Body of pancreas (tissue), 4 donors: ENCODE measurements at regions not wholly inside any gene's neighbourhood (a gene's known extent, or its start where the extent isn't known, plus 50 kb on each side); places are given as distances from the start of the nearest gene placed in this dataset.

Experiments used
- ATAC-seq: fragments of 150-250 bp; one replicate; pipeline ENCODE4 v1.9.1; 2016
- DNase-seq, 4 donors: peaks; one replicate each; pipeline ENCODE4 v3.0.0-alpha.2; 2019
- H3K27ac ChIP-seq, 4 donors: fragments of 200-600 bp; sonication (generic); 1 replicate in 3 of 4; 2 replicates in 1 of 4; pipeline versions ENCODE4 v1.5.1 to v1.6.1; 2016 to 2019; ENCODE audit warnings: mild to moderate bottlenecking in 1 of 4, mixed read lengths in 1 of 4, moderate library complexity in 1 of 4
- H3K27me3 ChIP-seq, 2 donors: fragments of 200-600 bp; sonication (generic); one replicate each; pipeline ENCODE4 v1.6.0; 2016; ENCODE audit warnings: mild to moderate bottlenecking in 1 of 2
- H3K36me3 ChIP-seq, 2 donors: fragments of 200-600 bp; sonication (generic); replicated peaks in 1 of 2; 2 replicates each; pipeline ENCODE4 v1.5.1; 2016; ENCODE audit warnings: low read depth in 2 of 2; ENCODE audit not compliant: insufficient read depth in 1 of 2
- H3K4me1 ChIP-seq: fragments of 200-600 bp; sonication (generic); one replicate; pipeline ENCODE4 v1.6.0; 2016
- H3K4me3 ChIP-seq, 2 donors: fragments of 200-600 bp; sonication (generic); 1 replicate in 1 of 2; 2 replicates in 1 of 2; pipeline ENCODE4 v1.5.1; 2016 to 2019
- H3K9me3 ChIP-seq, 3 donors: fragments of 200-600 bp; sonication (generic); 1 replicate in 2 of 3; 2 replicates in 1 of 3; pipeline ENCODE4 v1.5.1; 2016
- POLR2A ChIP-seq, 3 donors: fragments of 450-650 bp; IDR thresholded peaks; one replicate each; pipeline ENCODE4 v1.6.1; 2016; ENCODE audit warnings: antibody characterized with exemption in 3 of 3, mild to moderate bottlenecking in 2 of 3
- WGBS, 2 donors: methylation state at CpG; one replicate each; pipeline ENCODE4 v1.1.5; 2017; 5-methylcytosine and 5-hydroxymethylcytosine counted together
- intact Hi-C: fragments of 100-400 bp; cut with DNase I; formaldehyde crosslinking; loops from one replicate; pipeline ENCODE4 v1.15.1; 2023
- TF ChIP-seq, protein P1 (sequence below), 7 experiments: fragments of 450-650 bp in 4 of 7; fragments of 200-600 bp in 3 of 7; sonication (generic) in 3 of 7; IDR thresholded peaks; one replicate each; pipeline ENCODE4 v1.5.1; 2016 to 2019; ENCODE audit warnings: antibody characterized with exemption in 7 of 7

GRCh38 chr3:177286034-177286433 lies 88.8 kb upstream of the TBL1XR1 start:
- H3K4me3 ChIP-seq: no peak overlapping the region
- H3K36me3 ChIP-seq: no peaks in the 10 kb centered on the region
- H3K4me1 ChIP-seq: no peaks in the 10 kb centered on the region
- no peaks in the 10 kb centered on the region for H3K9me3 ChIP-seq
- no peak overlapping the region for H3K27ac ChIP-seq
- DNase-seq (no peak), ATAC-seq (no peak)
- intact Hi-C loops: no loop called here
- 86 to 100% methylated on average over 2 of the region's 2 CpGs for WGBS, 2 donors
- H3K27me3 ChIP-seq: no peaks in the 10 kb centered on the region
- TF ChIP-seq, protein P1, sequence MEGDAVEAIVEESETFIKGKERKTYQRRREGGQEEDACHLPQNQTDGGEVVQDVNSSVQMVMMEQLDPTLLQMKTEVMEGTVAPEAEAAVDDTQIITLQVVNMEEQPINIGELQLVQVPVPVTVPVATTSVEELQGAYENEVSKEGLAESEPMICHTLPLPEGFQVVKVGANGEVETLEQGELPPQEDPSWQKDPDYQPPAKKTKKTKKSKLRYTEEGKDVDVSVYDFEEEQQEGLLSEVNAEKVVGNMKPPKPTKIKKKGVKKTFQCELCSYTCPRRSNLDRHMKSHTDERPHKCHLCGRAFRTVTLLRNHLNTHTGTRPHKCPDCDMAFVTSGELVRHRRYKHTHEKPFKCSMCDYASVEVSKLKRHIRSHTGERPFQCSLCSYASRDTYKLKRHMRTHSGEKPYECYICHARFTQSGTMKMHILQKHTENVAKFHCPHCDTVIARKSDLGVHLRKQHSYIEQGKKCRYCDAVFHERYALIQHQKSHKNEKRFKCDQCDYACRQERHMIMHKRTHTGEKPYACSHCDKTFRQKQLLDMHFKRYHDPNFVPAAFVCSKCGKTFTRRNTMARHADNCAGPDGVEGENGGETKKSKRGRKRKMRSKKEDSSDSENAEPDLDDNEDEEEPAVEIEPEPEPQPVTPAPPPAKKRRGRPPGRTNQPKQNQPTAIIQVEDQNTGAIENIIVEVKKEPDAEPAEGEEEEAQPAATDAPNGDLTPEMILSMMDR (IDR thresholded peaks at IDR 0.05): no peak
- TF ChIP-seq POLR2A (IDR thresholded peaks at IDR 0.05): no peak

DNA sequence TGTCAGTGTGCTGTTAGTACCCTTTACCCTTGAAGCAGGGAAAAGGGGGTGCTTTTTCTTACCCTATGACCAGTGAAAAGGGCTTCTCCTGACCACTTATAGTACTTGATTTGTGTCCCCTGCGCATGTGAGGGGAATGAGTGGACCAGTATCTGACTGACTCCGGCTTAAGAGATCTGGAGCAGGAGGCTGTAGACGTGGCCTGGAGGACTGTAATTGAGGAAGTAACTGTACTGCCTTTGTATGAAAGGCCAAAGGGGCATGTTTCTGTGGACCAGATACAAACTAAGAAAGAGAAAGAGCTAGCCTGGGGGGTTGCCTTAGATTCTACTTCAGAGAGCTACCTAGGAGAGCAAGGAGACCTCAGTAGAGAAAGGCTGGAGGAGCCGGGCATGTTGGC lies 89.9 kb upstream of the TBL1XR1 start:
- no peak for TF ChIP-seq POLR2A (IDR thresholded peaks at IDR 0.05)
- TF ChIP-seq, protein P1 (IDR thresholded peaks at IDR 0.05): no peak
- 77 to 100% methylated on average over 4 of the region's 4 CpGs for WGBS, 2 donors
- Histone ChIP-seq H3K4me1 (no peaks in the 10 kb centered on the region), H3K27ac (no peak overlapping the region), H3K4me3 (no peak overlapping the region), H3K9me3 (no peaks in the 10 kb centered on the region), H3K27me3 (no peaks in the 10 kb centered on the region), H3K36me3 (no peaks in the 10 kb centered on the region)
- intact Hi-C loops: no loop called here
- DNase-seq (no peak), ATAC-seq (no peak)

- no peak for TF ChIP-seq POLR2A (IDR thresholded peaks at IDR 0.05)
- TF ChIP-seq, protein P1 (IDR thresholded peaks at IDR 0.05): no peak
- intact Hi-C loops: no loop called here
- Histone ChIP-seq H3K36me3 (no peaks in the 10 kb centered on the region), H3K27me3 (no peaks in the 10 kb centered on the region), H3K9me3 (no peaks in the 10 kb centered on the region), H3K27ac (no peak overlapping the region), H3K4me1 (no peaks in the 10 kb centered on the region), H3K4me3 (no peak overlapping the region)
- DNase-seq: peak in 2 of 4 donors; percentile 8 to 28
- no peak for ATAC-seq
- WGBS, 2 donors: 29 to 47% methylated on average over 7 to 8 of the region's 8 CpGs
Measured at GRCh38 chr3:177290633-177291032, 93.4 kb upstream of the TBL1XR1 start.

- WGBS, 2 donors: 69 to 82% methylated on average over 4 of the region's 4 CpGs
- intact Hi-C loops: no loop called here
- H3K9me3 ChIP-seq: no peaks in the 10 kb centered on the region
- H3K27ac ChIP-seq: no peak overlapping the region
- no peaks in the 10 kb centered on the region for H3K27me3 ChIP-seq
- no peak overlapping the region for H3K4me3 ChIP-seq
- H3K4me1 ChIP-seq: no peaks in the 10 kb centered on the region
- DNase-seq (peak in 3 of 4 donors; percentile 25 to 41 (median 28)), ATAC-seq (peak; percentile 53)
- H3K36me3 ChIP-seq: no peaks in the 10 kb centered on the region
- TF ChIP-seq, protein P1 (IDR thresholded peaks at IDR 0.05): no peak
- TF ChIP-seq POLR2A (IDR thresholded peaks at IDR 0.05): no peak
Measured at GRCh38 chr3:177294221-177294620, 96.9 kb upstream of the TBL1XR1 start.

DNA sequence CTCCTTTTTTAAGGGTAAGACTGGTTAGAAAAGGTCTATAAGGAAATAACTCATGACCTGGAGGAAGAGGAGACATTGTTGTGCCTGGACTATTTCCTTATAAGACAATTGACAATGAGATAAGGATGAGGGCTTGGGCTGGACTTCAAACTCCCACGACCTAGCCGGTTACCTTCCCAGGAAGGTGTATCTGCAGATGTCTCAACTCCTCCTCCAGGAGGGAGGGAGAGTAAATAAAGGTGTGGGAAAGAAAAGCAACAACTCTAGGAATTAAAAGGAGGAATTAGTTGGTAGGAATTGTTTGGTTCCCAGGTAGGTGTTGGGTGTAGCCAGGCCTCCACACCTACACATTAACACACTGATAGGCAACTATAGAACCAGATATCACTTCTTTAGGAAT lies 97.8 kb upstream of the TBL1XR1 start:
- H3K27ac ChIP-seq: no peak overlapping the region
- 28 to 34% methylated on average over 2 of the region's 2 CpGs for WGBS, 2 donors
- no peak for ATAC-seq
- no peaks in the 10 kb centered on the region for H3K27me3 ChIP-seq
- H3K4me1 ChIP-seq: peaks cover 4% of the 10 kb centered on the region
- no peak for TF ChIP-seq POLR2A (IDR thresholded peaks at IDR 0.05)
- TF ChIP-seq, protein P1 (IDR thresholded peaks at IDR 0.05): no peak
- H3K36me3 ChIP-seq: no peaks in the 10 kb centered on the region
- DNase-seq: no peak
- no peak overlapping the region for H3K4me3 ChIP-seq
- intact Hi-C loops: no loop called here
- H3K9me3 ChIP-seq: no peaks in the 10 kb centered on the region
